Spleen (tissue), 11 donors: ENCODE measurements at regions not wholly inside any gene's neighbourhood (a gene's known extent, or its start where the extent isn't known, plus 50 kb on each side); places are given as distances from the start of the nearest gene placed in this dataset.

ENCODE experiments used
- DNase-seq: peaks from one replicate; pipeline ENCODE4 v3.0.0-alpha.2; 2020
- H3K27ac ChIP-seq, 8 donors: fragments of 200-600 bp; sonication (generic) in 7 of 8; 1 replicate in 4 of 8; 2 replicates in 4 of 8; pipeline versions ENCODE4 v1.5.0 to v1.8.0; 2016 to 2021; ENCODE audit warnings: inconsistent platforms in 4 of 8, mild to moderate bottlenecking in 4 of 8, moderate library complexity in 1 of 8
- H3K27me3 ChIP-seq, 7 donors: fragments of 200-600 bp; sonication (generic) in 6 of 7; replicated peaks in 1 of 7; 1 replicate in 4 of 7; 2 replicates in 3 of 7; pipeline versions ENCODE4 v1.5.0 to v1.8.0; 2016 to 2021; ENCODE audit warnings: inconsistent platforms in 3 of 7, mild to moderate bottlenecking in 1 of 7
- H3K36me3 ChIP-seq, 6 donors: fragments of 200-600 bp; sonication (generic) in 5 of 6; 1 replicate in 4 of 6; 2 replicates in 2 of 6; pipeline versions ENCODE4 v1.5.0 to v1.8.0; 2016 to 2021; ENCODE audit warnings: inconsistent platforms in 2 of 6
- H3K4me1 ChIP-seq, 6 donors: fragments of 200-600 bp; sonication (generic) in 5 of 6; 1 replicate in 3 of 6; 2 replicates in 3 of 6; pipeline versions ENCODE4 v1.5.0 to v1.8.0; 2016 to 2021; ENCODE audit warnings: inconsistent platforms in 3 of 6
- H3K4me3 ChIP-seq, 8 donors: fragments of 200-600 bp; sonication (generic) in 7 of 8; 1 replicate in 4 of 8; 2 replicates in 4 of 8; pipeline versions ENCODE4 v1.5.0 to v1.8.0; 2016 to 2021; ENCODE audit warnings: inconsistent platforms in 4 of 8, mild to moderate bottlenecking in 4 of 8, moderate library complexity in 2 of 8
- H3K9me3 ChIP-seq, 8 donors: fragments of 200-600 bp; sonication (generic) in 7 of 8; 1 replicate in 4 of 8; 2 replicates in 4 of 8; pipeline versions ENCODE4 v1.5.0 to v1.8.0; 2016 to 2021; ENCODE audit warnings: inconsistent platforms in 4 of 8
- CTCF ChIP-seq, 11 experiments: fragments of 200-600 bp in 7 of 11; fragments of 450-650 bp in 4 of 11; sonication (generic) in 4 of 11; IDR thresholded peaks in 8 of 11; conservative IDR thresholded peaks in 3 of 11; 1 replicate in 7 of 11; 2 replicates in 4 of 11; pipeline versions ENCODE4 v1.4.0 to v1.8.0; 2016 to 2021; ENCODE audit warnings: antibody characterized with exemption in 11 of 11, inconsistent platforms in 4 of 11, mild to moderate bottlenecking in 1 of 11
- POLR2A ChIP-seq, 3 donors: fragments of 450-650 bp; IDR thresholded peaks; one replicate each; pipeline ENCODE4 v1.5.1; 2017; ENCODE audit warnings: antibody characterized with exemption in 3 of 3, mild to moderate bottlenecking in 1 of 3
- POLR2AphosphoS5 ChIP-seq, 3 donors: sonication (generic); formaldehyde crosslinking; IDR thresholded peaks; one replicate each; pipeline ENCODE4 v1.5.1; 2017; ENCODE audit warnings: antibody characterized with exemption in 3 of 3
- WGBS, 5 donors: extraction: QIAGEN DNeasy Blood & Tissue Kit in 3 of 5; methylation state at CpG; one replicate each; pipeline versions ENCODE4 v1.1.5 to v1.1.7; 2013 to 2018; 5-methylcytosine and 5-hydroxymethylcytosine counted together
- intact Hi-C: fragments of 100-400 bp; cut with DNase I; formaldehyde crosslinking; loops from one replicate; pipeline ENCODE4 v1.15.0; 2023; ENCODE audit warnings: low total_unique reads
- donor health status: healthy with polysubstance abuse.
- donor health status: DM: no; HTN: no; CAD: no; lungs with moderate emphysema.
- donor health status: DM: no; HTN: no; CAD: no.
- donor health status: Bipolar disorder and iron deficiency.
- donor health status: healthy.
- donor health status: DM: no; HTN: no; CAD: no.
- donor health status: DM: yes; HTN: yes; CAD: no.

GRCh38 chr7:91811641-91812040 is 68.9 kb downstream of the MTERF1 start:
- H3K36me3 ChIP-seq: no peaks in the 10 kb centered on the region
- H3K4me3 ChIP-seq: no peak overlapping the region
- H3K27ac ChIP-seq: no peak overlapping the region
- WGBS, 5 donors: 78 to 90% (median 80%) methylated on average over 2 of the region's 2 CpGs
- no peaks in the 10 kb centered on the region for H3K9me3 ChIP-seq
- intact Hi-C loops: no loop called here
- H3K27me3 ChIP-seq: no peaks in the 10 kb centered on the region
- no peak for DNase-seq
- no peaks in the 10 kb centered on the region for H3K4me1 ChIP-seq
- no peak for TF ChIP-seq POLR2AphosphoS5 (IDR thresholded peaks at IDR 0.05)
- no peak for TF ChIP-seq POLR2A (IDR thresholded peaks at IDR 0.05)
- no peak for TF ChIP-seq CTCF (IDR thresholded peaks at IDR 0.05 in 8 of 11, conservative IDR thresholded peaks at IDR 0.05 in 3 of 11)

- WGBS, 5 donors: 28 to 53% (median 43%) methylated on average over 3 of the region's 3 CpGs
- intact Hi-C loops: no loop called here
- no peak for DNase-seq
- no peaks in the 10 kb centered on the region for H3K4me1 ChIP-seq
- H3K27me3 ChIP-seq: no peaks in the 10 kb centered on the region
- no peak for TF ChIP-seq CTCF (IDR thresholded peaks at IDR 0.05 in 8 of 11, conservative IDR thresholded peaks at IDR 0.05 in 3 of 11)
- no peak for TF ChIP-seq POLR2AphosphoS5 (IDR thresholded peaks at IDR 0.05)
- TF ChIP-seq POLR2A (IDR thresholded peaks at IDR 0.05): no peak
- no peak overlapping the region for H3K27ac ChIP-seq
- H3K9me3 ChIP-seq: peaks cover 0 to under 1% (median 0%) of the 10 kb centered on the region in 8 donors
- H3K4me3 ChIP-seq: no peak overlapping the region
- H3K36me3 ChIP-seq: no peaks in the 10 kb centered on the region
Observed at GRCh38 chr7:91812388-91812787, 68.1 kb downstream of the MTERF1 start.

GRCh38 chr7:91814189-91814588 is 66.3 kb downstream of the MTERF1 start:
- Histone ChIP-seq H3K4me3 (no peak overlapping the region), H3K27ac (no peak overlapping the region), H3K9me3 (peaks cover 0 to 17% (median 4%) of the 10 kb centered on the region in 8 donors), H3K27me3 (no peaks in the 10 kb centered on the region), H3K36me3 (no peaks in the 10 kb centered on the region), H3K4me1 (no peaks in the 10 kb centered on the region)
- intact Hi-C loops: no loop called here
- 81 to 96% (median 86%) methylated on average over 1 of the region's 1 CpG for WGBS, 5 donors
- TF ChIP-seq POLR2A (IDR thresholded peaks at IDR 0.05) (no peak), CTCF (IDR thresholded peaks at IDR 0.05 in 8 of 11, conservative IDR thresholded peaks at IDR 0.05 in 3 of 11) (no peak), POLR2AphosphoS5 (IDR thresholded peaks at IDR 0.05) (no peak)
- DNase-seq: no peak
